ENCODE measurements at regions not wholly inside any gene's neighbourhood (a gene's known extent, or its start where the extent isn't known, plus 50 kb on each side); places are given as distances from the start of the nearest gene placed in this dataset.

- TF ChIP-seq CTCF (IDR thresholded peaks at IDR 0.05; ENCODE audit: poor library complexity) = no peak
- TF ChIP-seq EZH2phosphoT487 (IDR thresholded peaks at IDR 0.05; ENCODE audit: low read depth, severe bottlenecking, unreplicated experiment) = no peak
Observed at GRCh38 chr5:25974451-25974850, 1063.9 kb downstream of the CDH9 start.

Data from hepatocyte (in vitro differentiated cells).